ENCODE measurements at regions not wholly inside any gene's neighbourhood (a gene's known extent, or its start where the extent isn't known, plus 50 kb on each side); places are given as distances from the start of the nearest gene placed in this dataset.

DNA sequence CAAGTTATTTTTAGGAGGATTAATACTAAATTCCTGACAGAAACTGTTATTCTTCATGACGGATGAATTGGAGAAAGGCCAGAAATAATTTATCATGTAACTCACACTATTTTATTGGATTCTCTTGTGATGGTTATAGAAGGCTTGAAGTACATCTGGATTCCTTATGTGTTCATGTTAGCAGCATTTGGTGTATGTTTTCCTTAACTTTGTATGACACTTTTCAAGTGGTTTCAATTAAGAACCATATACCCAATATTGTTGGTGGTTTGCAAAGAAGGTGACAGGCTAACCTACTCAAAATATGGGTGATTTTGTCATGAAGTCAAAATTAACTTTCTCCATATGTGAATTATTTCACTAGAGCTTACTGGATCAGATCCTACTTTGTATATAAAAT, 532.2 kb upstream of the CNTNAP2 start:
- no peak for TF ChIP-seq POLR2AphosphoS5 (IDR thresholded peaks at IDR 0.05)
- TF ChIP-seq, protein P1, sequence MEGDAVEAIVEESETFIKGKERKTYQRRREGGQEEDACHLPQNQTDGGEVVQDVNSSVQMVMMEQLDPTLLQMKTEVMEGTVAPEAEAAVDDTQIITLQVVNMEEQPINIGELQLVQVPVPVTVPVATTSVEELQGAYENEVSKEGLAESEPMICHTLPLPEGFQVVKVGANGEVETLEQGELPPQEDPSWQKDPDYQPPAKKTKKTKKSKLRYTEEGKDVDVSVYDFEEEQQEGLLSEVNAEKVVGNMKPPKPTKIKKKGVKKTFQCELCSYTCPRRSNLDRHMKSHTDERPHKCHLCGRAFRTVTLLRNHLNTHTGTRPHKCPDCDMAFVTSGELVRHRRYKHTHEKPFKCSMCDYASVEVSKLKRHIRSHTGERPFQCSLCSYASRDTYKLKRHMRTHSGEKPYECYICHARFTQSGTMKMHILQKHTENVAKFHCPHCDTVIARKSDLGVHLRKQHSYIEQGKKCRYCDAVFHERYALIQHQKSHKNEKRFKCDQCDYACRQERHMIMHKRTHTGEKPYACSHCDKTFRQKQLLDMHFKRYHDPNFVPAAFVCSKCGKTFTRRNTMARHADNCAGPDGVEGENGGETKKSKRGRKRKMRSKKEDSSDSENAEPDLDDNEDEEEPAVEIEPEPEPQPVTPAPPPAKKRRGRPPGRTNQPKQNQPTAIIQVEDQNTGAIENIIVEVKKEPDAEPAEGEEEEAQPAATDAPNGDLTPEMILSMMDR (IDR thresholded peaks at IDR 0.05), result no peak
- TF ChIP-seq POLR2A (IDR thresholded peaks at IDR 0.05), result no peak

Measured in sigmoid colon (tissue), 4 donors.